ENCODE measurements at regions not wholly inside any gene's neighbourhood (a gene's known extent, or its start where the extent isn't known, plus 50 kb on each side); places are given as distances from the start of the nearest gene placed in this dataset.

DNA sequence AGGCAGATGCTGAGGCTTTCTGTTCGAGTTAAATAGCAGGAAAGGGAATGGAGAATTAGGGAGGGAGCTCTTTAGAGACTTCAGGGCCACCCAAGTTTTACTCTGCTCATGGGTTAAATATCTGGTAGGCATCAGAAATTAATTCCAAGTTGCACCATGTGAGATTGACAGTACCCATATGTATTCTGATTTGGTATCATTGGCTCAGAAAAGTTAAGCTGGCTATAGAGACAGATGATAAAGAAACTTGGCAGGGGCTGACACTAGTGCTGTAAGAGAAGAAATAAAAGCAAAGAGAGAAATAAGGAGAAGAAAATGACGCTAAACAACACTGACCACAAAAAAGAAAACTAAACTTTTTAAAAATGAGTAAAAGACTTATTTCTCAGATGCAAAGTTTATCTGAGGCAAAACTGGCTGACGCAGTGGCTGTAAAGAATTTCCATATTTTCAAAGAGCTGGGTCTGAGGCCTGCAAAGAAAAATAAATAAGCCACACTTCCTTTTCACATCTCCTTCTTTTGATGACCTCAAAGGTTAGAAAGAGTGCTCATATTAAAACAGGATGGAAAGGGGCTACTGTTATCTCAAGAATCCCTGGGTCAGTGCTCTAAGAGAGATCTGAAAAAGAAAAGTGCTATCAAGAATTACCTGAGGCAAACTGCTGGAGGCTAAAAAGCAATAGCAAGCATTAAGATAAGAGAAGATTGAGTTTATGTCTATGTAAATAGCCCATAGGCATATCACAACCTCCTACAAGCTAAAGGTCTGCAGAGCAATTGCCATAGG is 399.0 kb upstream of the MEF2C start:
- no peak overlapping the region for H3K27ac ChIP-seq
- TF ChIP-seq, protein P1, sequence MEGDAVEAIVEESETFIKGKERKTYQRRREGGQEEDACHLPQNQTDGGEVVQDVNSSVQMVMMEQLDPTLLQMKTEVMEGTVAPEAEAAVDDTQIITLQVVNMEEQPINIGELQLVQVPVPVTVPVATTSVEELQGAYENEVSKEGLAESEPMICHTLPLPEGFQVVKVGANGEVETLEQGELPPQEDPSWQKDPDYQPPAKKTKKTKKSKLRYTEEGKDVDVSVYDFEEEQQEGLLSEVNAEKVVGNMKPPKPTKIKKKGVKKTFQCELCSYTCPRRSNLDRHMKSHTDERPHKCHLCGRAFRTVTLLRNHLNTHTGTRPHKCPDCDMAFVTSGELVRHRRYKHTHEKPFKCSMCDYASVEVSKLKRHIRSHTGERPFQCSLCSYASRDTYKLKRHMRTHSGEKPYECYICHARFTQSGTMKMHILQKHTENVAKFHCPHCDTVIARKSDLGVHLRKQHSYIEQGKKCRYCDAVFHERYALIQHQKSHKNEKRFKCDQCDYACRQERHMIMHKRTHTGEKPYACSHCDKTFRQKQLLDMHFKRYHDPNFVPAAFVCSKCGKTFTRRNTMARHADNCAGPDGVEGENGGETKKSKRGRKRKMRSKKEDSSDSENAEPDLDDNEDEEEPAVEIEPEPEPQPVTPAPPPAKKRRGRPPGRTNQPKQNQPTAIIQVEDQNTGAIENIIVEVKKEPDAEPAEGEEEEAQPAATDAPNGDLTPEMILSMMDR (IDR thresholded peaks at IDR 0.05), result no peak
- no peak for TF ChIP-seq ZFX (IDR thresholded peaks at IDR 0.05; ENCODE audit: borderline replicate concordance)

GRCh38 chr5:89281211-89281610 is 398.2 kb upstream of the MEF2C start:
- TF ChIP-seq ZFX (IDR thresholded peaks at IDR 0.05; ENCODE audit: borderline replicate concordance), result no peak
- TF ChIP-seq, protein P1 (IDR thresholded peaks at IDR 0.05), result no peak
- H3K27ac ChIP-seq, result no peak overlapping the region

GRCh38 chr5:89280103-89281037 is 397.4 kb upstream of the MEF2C start:
- no peak for TF ChIP-seq ZFX (IDR thresholded peaks at IDR 0.05; ENCODE audit: borderline replicate concordance)
- TF ChIP-seq, protein P1 (IDR thresholded peaks at IDR 0.05), result no peak
- no peak overlapping the region for H3K27ac ChIP-seq

DNA sequence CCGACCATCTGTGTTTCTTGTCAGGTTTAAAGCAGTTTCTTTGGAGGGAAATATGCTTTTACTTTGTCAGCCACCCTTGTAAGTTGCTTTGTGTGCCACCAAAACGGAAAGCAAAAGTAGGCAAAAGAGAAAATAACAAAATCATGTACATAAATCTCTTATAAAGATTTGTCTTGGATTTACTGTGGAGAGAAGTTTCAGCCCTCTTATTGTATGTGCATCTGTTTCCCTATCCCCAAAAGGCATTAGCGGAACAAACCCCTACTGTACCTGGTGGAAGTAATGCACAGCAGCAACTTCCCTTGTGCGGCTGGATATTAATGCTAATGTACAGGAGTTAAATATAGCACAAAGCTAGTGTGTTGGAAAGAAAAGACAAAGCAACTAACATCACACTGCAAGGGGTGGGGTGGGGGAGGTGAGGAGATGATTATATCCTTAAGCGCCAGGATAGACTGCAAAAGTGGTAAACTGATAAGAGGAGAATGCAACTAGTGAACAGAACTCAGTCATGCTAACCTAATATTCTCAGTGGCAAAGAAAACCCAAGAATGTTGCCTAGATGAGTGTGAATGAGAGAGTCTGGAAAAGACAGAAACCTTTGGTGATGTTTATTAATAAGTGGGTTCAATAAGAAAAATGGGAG is 396.5 kb upstream of the MEF2C start:
- no peak overlapping the region for H3K27ac ChIP-seq
- TF ChIP-seq, protein P1 (IDR thresholded peaks at IDR 0.05), result no peak
- TF ChIP-seq ZFX (IDR thresholded peaks at IDR 0.05; ENCODE audit: borderline replicate concordance), result no peak

DNA sequence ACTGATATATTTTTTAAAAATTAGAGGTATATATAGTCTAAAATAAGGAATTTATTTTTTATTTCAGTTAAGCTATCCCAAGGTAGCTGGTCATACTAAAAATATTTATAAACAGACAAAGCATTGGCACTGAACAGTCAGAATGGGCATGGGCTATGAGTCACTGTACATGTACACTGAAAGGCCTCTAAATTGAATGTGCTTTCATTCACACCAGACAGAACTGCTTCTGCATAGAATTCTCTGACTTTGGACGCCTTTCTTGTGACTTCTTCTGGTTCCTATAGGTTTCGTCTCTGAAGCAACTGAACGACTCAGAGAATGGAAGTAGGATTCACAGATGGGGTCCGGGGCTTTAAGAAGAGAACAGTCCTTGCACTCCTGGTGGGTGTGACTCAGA is 394.8 kb upstream of the MEF2C start:
- TF ChIP-seq, protein P1 (IDR thresholded peaks at IDR 0.05), result no peak
- TF ChIP-seq ZFX (IDR thresholded peaks at IDR 0.05; ENCODE audit: borderline replicate concordance), result no peak
- H3K27ac ChIP-seq, result no peak overlapping the region

- no peak for TF ChIP-seq ZFX (IDR thresholded peaks at IDR 0.05; ENCODE audit: borderline replicate concordance)
- TF ChIP-seq, protein P1 (IDR thresholded peaks at IDR 0.05), result no peak
- H3K27ac ChIP-seq, result no peak overlapping the region
These were observed 393.8 kb upstream of the MEF2C start for GRCh38 chr5:89276566-89277305.
